Transverse colon (tissue), 4 donors: ENCODE measurements at regions not wholly inside any gene's neighbourhood (a gene's known extent, or its start where the extent isn't known, plus 50 kb on each side); places are given as distances from the start of the nearest gene placed in this dataset.

Experiments used
- EP300 ChIP-seq: sonication (generic); formaldehyde crosslinking; IDR thresholded peaks from one replicate; pipeline ENCODE4 v1.6.1; 2017; ENCODE audit warnings: antibody characterized with exemption, low read depth
- POLR2A ChIP-seq: fragments of 450-650 bp; IDR thresholded peaks from one replicate; pipeline ENCODE4 v1.6.1; 2016; ENCODE audit warnings: antibody characterized with exemption, mild to moderate bottlenecking, moderate library complexity
- POLR2AphosphoS5 ChIP-seq, 3 donors: sonication (generic); formaldehyde crosslinking; IDR thresholded peaks; one replicate each; pipeline ENCODE4 v1.6.1; 2016; ENCODE audit warnings: antibody characterized with exemption in 3 of 3
- TF ChIP-seq, protein P1 (sequence below), 5 experiments: fragments of 200-600 bp in 3 of 5; fragments of 450-650 bp in 2 of 5; sonication (generic) in 3 of 5; IDR thresholded peaks; 1 replicate in 2 of 5; 2 replicates in 3 of 5; pipeline ENCODE4 v1.5.1; 2016 to 2017; ENCODE audit warnings: antibody characterized with exemption in 5 of 5, inconsistent platforms in 3 of 5, mild to moderate bottlenecking in 2 of 5, moderate library complexity in 1 of 5

DNA sequence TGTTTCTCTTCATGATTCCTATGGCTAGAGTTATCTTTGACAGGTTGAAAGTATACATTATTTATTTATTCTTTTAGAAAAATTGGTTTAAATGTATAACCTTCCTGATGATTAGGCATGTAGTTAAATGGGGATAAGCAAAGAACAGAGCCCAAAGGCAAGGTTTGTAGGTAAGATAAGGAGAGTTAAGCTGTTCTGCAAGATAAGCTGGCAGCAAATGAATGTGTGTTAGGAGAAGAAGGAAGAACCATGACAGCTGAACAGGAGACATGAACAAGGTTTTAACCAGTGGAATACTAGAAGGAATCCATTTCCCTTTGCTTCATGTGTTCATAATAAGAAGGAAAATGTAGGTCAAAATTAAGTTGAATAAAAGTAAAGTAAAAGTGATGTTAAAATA, 1330.1 kb upstream of the USP15 start:
- TF ChIP-seq, protein P1, sequence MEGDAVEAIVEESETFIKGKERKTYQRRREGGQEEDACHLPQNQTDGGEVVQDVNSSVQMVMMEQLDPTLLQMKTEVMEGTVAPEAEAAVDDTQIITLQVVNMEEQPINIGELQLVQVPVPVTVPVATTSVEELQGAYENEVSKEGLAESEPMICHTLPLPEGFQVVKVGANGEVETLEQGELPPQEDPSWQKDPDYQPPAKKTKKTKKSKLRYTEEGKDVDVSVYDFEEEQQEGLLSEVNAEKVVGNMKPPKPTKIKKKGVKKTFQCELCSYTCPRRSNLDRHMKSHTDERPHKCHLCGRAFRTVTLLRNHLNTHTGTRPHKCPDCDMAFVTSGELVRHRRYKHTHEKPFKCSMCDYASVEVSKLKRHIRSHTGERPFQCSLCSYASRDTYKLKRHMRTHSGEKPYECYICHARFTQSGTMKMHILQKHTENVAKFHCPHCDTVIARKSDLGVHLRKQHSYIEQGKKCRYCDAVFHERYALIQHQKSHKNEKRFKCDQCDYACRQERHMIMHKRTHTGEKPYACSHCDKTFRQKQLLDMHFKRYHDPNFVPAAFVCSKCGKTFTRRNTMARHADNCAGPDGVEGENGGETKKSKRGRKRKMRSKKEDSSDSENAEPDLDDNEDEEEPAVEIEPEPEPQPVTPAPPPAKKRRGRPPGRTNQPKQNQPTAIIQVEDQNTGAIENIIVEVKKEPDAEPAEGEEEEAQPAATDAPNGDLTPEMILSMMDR (IDR thresholded peaks at IDR 0.05), result no peak
- no peak for TF ChIP-seq POLR2A
- TF ChIP-seq POLR2AphosphoS5 (IDR thresholded peaks at IDR 0.05), result no peak
- TF ChIP-seq EP300, result no peak
